ENCODE measurements at regions not wholly inside any gene's neighbourhood (a gene's known extent, or its start where the extent isn't known, plus 50 kb on each side); places are given as distances from the start of the nearest gene placed in this dataset.

DNA sequence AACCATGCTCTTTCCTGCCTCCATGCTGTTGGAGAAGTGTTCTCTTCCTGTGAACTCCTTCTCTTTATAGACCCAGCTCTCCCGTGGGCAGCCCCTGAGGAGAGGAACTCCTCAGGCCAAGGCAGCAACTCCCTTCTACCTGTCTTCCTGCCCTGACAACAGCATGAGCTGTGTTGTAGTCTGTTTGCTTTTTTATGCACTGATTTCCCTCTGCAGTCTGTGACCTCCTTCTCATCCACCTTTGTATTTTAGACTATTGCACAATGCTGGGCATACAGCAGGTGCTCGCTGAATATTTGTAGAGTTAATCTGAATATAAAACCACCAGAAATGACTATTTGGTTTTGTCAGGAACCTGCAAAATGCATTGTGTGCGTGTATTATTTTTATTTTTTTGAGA lies 152.2 kb upstream of the CHD6 start:
- H3K36me3 Mint-ChIP-seq (ENCODE audit: low read depth): no peaks in the 10 kb centered on the region
- DNase-seq (no peak), ATAC-seq (ENCODE audit: low read depth) (no peak)
- ChIA-PET CTCF (no interaction called here), POLR2A (no interaction called here)
- H3K4me1 Mint-ChIP-seq: no peaks in the 10 kb centered on the region
- intact Hi-C loops (cut with micrococcal nuclease): no loop called here
- no peak for TF ChIP-seq CTCF (IDR thresholded peaks at IDR 0.05)
- no peaks in the 10 kb centered on the region for H3K9me3 Mint-ChIP-seq
- no peak overlapping the region for H3K4me3 Mint-ChIP-seq
- H3K27ac Mint-ChIP-seq: no peak overlapping the region
- H3K27me3 Mint-ChIP-seq: peaks cover 4% of the 10 kb centered on the region

DNA sequence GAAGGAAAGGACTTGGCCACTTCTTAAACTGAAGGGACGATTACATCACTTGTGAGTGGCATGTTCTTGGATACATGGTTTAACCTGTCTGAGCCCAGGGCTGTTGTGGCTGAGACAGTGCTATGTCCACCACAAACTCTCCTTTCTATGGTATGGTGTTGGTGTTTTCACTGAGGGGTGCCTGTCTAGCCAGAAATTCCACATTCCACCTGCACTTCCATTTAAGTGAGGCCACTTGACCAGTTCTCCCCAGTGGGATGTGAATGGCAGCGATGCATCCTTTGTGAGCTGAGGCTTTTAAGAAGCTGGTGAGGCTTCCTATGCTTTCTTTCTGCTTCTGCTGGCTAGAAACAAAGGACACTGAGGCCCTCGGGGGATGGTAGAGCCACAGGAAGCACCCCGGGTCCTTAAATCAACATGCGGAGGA lies 151.4 kb upstream of the CHD6 start:
- H3K27me3 Mint-ChIP-seq: no peaks in the 10 kb centered on the region
- POLR2A ChIA-PET: no interaction called here
- no peaks in the 10 kb centered on the region for H3K36me3 Mint-ChIP-seq (ENCODE audit: low read depth)
- no peak for TF ChIP-seq CTCF (IDR thresholded peaks at IDR 0.05)
- no peak for ATAC-seq (ENCODE audit: low read depth)
- H3K27ac Mint-ChIP-seq: no peak overlapping the region
- no peaks in the 10 kb centered on the region for H3K4me1 Mint-ChIP-seq
- no peaks in the 10 kb centered on the region for H3K9me3 Mint-ChIP-seq
- CTCF ChIA-PET: no interaction called here
- intact Hi-C loops (cut with micrococcal nuclease): no loop called here
- H3K4me3 Mint-ChIP-seq: no peak overlapping the region
- no peak for DNase-seq

DNA sequence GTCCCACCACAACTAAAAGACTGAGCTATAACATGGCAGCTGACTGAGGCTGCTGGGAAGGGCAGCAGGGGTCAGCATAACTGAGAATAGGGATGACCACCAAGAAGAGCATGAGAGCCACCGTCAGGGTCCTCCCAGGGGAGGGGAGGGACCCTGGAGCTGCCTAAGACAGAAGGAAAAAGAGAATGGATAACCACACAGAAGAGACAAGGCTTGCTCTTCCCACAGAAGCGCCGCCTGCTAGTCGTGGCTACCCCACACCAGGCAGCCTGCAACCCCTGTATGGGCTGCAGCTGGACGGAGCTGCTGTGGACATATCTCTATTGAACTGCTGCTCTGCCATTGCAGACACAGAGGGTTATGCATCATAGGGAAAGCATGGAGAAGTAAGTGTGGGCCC lies 132.0 kb upstream of the CHD6 start:
- Mint-ChIP-seq H3K36me3 (ENCODE audit: low read depth) (no peaks in the 10 kb centered on the region), H3K27me3 (peaks cover 22% of the 10 kb centered on the region), H3K27ac (no peak overlapping the region), H3K4me1 (no peaks in the 10 kb centered on the region), H3K9me3 (peaks cover 6% of the 10 kb centered on the region), H3K4me3 (no peak overlapping the region)
- ATAC-seq (ENCODE audit: low read depth): no peak
- TF ChIP-seq CTCF (IDR thresholded peaks at IDR 0.05): no peak
- intact Hi-C loops (cut with micrococcal nuclease): no loop called here
- DNase-seq: no peak
- ChIA-PET POLR2A (no interaction called here), CTCF (no interaction called here)

GRCh38 chr20:41748756-41749582 lies 130.8 kb upstream of the CHD6 start:
- H3K27me3 Mint-ChIP-seq: peaks cover 27% of the 10 kb centered on the region
- H3K9me3 Mint-ChIP-seq: peaks cover 10% of the 10 kb centered on the region
- no peak for DNase-seq
- no peak overlapping the region for H3K4me3 Mint-ChIP-seq
- intact Hi-C loops (cut with micrococcal nuclease): no loop called here
- H3K27ac Mint-ChIP-seq: no peak overlapping the region
- ChIA-PET CTCF (no interaction called here), POLR2A (no interaction called here)
- peaks cover 4% of the 10 kb centered on the region for H3K4me1 Mint-ChIP-seq
- H3K36me3 Mint-ChIP-seq (ENCODE audit: low read depth): no peaks in the 10 kb centered on the region
- TF ChIP-seq CTCF (IDR thresholded peaks at IDR 0.05): no peak
- ATAC-seq (ENCODE audit: low read depth): no peak

GRCh38 chr20:41748051-41748450 lies 129.9 kb upstream of the CHD6 start:
- Mint-ChIP-seq H3K36me3 (ENCODE audit: low read depth) (no peaks in the 10 kb centered on the region), H3K27ac (no peak overlapping the region), H3K4me3 (no peak overlapping the region), H3K4me1 (peaks cover 4% of the 10 kb centered on the region), H3K9me3 (peaks cover 11% of the 10 kb centered on the region), H3K27me3 (peaks cover 29% of the 10 kb centered on the region)
- intact Hi-C loops (cut with micrococcal nuclease): no loop called here
- TF ChIP-seq CTCF (IDR thresholded peaks at IDR 0.05): no peak
- CTCF ChIA-PET: no interaction called here
- POLR2A ChIA-PET: no interaction called here
- ATAC-seq (ENCODE audit: low read depth): no peak
- DNase-seq: no peak

All from activated B cell treated with CpG ODN at 0.5 μM for 24 hours (primary cell).